PC-3 (cell line): ENCODE measurements at regions not wholly inside any gene's neighbourhood (a gene's known extent, or its start where the extent isn't known, plus 50 kb on each side); places are given as distances from the start of the nearest gene placed in this dataset.

Experiments used
- EZH2 ChIP-seq: fragments of 300-600 bp; sonication (generic); IDR thresholded peaks from one replicate; pipeline ENCODE4 v1.6.1; 2017; ENCODE audit warnings: antibody characterized with exemption, mild to moderate bottlenecking, low read length; ENCODE audit not compliant: unreplicated experiment
- TF ChIP-seq, protein P1 (sequence below): fragments of 300-600 bp; sonication (generic); conservative IDR thresholded peaks from 2 replicates; pipeline ENCODE4 v1.5.1; 2017; ENCODE audit warnings: antibody characterized with exemption, low read depth, mild to moderate bottlenecking, low read length

DNA sequence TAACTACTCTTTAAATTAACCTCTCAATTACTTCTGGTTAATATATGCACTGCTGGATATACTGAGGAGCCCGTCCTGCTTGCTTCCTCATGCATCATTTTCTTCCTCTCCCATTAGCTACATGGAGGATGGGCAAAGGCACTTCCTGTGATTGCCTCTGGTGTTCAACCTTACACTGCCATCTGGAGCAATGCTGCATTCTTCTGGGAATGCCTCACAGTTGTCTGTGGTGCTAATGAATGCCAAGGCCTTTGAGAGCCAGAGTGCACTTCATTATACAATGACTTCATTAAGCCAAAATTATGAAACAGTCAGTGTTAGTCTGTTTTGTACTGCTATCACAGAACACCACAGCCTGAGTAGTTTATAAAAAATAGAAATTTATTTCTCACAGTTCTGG is 134.8 kb upstream of the DOCK10 start:
- TF ChIP-seq, protein P1, sequence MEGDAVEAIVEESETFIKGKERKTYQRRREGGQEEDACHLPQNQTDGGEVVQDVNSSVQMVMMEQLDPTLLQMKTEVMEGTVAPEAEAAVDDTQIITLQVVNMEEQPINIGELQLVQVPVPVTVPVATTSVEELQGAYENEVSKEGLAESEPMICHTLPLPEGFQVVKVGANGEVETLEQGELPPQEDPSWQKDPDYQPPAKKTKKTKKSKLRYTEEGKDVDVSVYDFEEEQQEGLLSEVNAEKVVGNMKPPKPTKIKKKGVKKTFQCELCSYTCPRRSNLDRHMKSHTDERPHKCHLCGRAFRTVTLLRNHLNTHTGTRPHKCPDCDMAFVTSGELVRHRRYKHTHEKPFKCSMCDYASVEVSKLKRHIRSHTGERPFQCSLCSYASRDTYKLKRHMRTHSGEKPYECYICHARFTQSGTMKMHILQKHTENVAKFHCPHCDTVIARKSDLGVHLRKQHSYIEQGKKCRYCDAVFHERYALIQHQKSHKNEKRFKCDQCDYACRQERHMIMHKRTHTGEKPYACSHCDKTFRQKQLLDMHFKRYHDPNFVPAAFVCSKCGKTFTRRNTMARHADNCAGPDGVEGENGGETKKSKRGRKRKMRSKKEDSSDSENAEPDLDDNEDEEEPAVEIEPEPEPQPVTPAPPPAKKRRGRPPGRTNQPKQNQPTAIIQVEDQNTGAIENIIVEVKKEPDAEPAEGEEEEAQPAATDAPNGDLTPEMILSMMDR, result no peak
- no peak for TF ChIP-seq EZH2
